GM23248 (cell line): ENCODE measurements at regions not wholly inside any gene's neighbourhood (a gene's known extent, or its start where the extent isn't known, plus 50 kb on each side); places are given as distances from the start of the nearest gene placed in this dataset.

Source experiments
- DNase-seq: peaks from one replicate; pipeline ENCODE4 v3.0.0-alpha.2; 2015
- H2AFZ ChIP-seq: fragments of 200-600 bp; sonication (generic); 2 replicates; pipeline ENCODE4 v1.6.1; 2016; ENCODE audit warnings: antibody characterized with exemption
- H3F3A ChIP-seq: fragments of 200-600 bp; sonication (generic); 2 replicates; pipeline ENCODE4 v1.6.1; 2016; ENCODE audit warnings: mild to moderate bottlenecking, antibody characterized with exemption, mixed run types; ENCODE audit not compliant: insufficient read depth
- H3K27ac ChIP-seq: fragments of 200-600 bp; sonication (generic); 2 replicates; pipeline ENCODE4 v1.5.1; 2016; ENCODE audit warnings: mild to moderate bottlenecking
- H3K27me3 ChIP-seq: fragments of 200-600 bp; sonication (generic); replicated peaks from 2 replicates; pipeline ENCODE4 v1.6.1; 2016; ENCODE audit warnings: mild to moderate bottlenecking; ENCODE audit not compliant: insufficient read depth
- H3K36me3 ChIP-seq: fragments of 200-600 bp; sonication (generic); 2 replicates; pipeline ENCODE4 v1.6.1; 2016; ENCODE audit warnings: low read depth, mild to moderate bottlenecking
- H3K4me1 ChIP-seq: fragments of 200-600 bp; sonication (generic); 2 replicates; pipeline ENCODE4 v1.6.1; 2016; ENCODE audit warnings: mild to moderate bottlenecking; ENCODE audit not compliant: insufficient read depth
- H3K4me2 ChIP-seq: fragments of 200-600 bp; sonication (generic); one replicate; pipeline ENCODE4 v1.6.1; 2016; ENCODE audit warnings: mild to moderate bottlenecking; ENCODE audit not compliant: unreplicated experiment
- H3K4me3 ChIP-seq: fragments of 200-600 bp; sonication (generic); 2 replicates; pipeline ENCODE4 v1.5.1; 2016; ENCODE audit warnings: mild to moderate bottlenecking
- H3K79me2 ChIP-seq: fragments of 200-600 bp; sonication (generic); 2 replicates; pipeline ENCODE4 v1.6.1; 2016; ENCODE audit warnings: mild to moderate bottlenecking; ENCODE audit not compliant: insufficient read depth
- H3K9ac ChIP-seq: fragments of 200-600 bp; sonication (generic); 2 replicates; pipeline ENCODE4 v1.6.1; 2016; ENCODE audit warnings: mild to moderate bottlenecking
- H3K9me2 ChIP-seq: fragments of 200-600 bp; sonication (generic); 2 replicates; pipeline ENCODE4 v1.6.1; 2016; ENCODE audit warnings: mixed run types, mild to moderate bottlenecking, moderate library complexity; ENCODE audit not compliant: insufficient read depth
- H3K9me3 ChIP-seq: fragments of 200-600 bp; sonication (generic); one replicate; pipeline ENCODE4 v1.6.1; 2017; ENCODE audit warnings: low read depth
- H4K20me1 ChIP-seq: fragments of 200-600 bp; sonication (generic); 2 replicates; pipeline ENCODE4 v1.6.0; 2016; ENCODE audit not compliant: insufficient read depth
- EZH2 ChIP-seq: fragments of 200-600 bp; sonication (generic); IDR thresholded peaks from 2 replicates; pipeline ENCODE4 v1.6.1; 2018; ENCODE audit warnings: antibody characterized with exemption, mild to moderate bottlenecking; ENCODE audit not compliant: insufficient read depth, poor library complexity, severe bottlenecking
- EZH2phosphoT487 ChIP-seq: fragments of 200-600 bp; sonication (generic); IDR thresholded peaks from 2 replicates; pipeline ENCODE4 v1.6.1; 2018; ENCODE audit warnings: antibody characterized with exemption, moderate library complexity, mild to moderate bottlenecking, low read depth; ENCODE audit not compliant: insufficient read depth
- WGBS, 2 experiments: methylation state at CpG; one replicate each; pipeline ENCODE4 v1.1.6; 2015 to 2017; ENCODE audit warnings: low lambda C conversion rate in 2 of 2, low coverage in 1 of 2; ENCODE audit errors: missing lambda C conversion rate in 2 of 2; 5-methylcytosine and 5-hydroxymethylcytosine counted together
- in situ Hi-C: fragments of 300-500 bp; cut with MboI; formaldehyde crosslinking; loops from 2 replicates; pipeline ENCODE4 v1.15.0; 2020

DNA sequence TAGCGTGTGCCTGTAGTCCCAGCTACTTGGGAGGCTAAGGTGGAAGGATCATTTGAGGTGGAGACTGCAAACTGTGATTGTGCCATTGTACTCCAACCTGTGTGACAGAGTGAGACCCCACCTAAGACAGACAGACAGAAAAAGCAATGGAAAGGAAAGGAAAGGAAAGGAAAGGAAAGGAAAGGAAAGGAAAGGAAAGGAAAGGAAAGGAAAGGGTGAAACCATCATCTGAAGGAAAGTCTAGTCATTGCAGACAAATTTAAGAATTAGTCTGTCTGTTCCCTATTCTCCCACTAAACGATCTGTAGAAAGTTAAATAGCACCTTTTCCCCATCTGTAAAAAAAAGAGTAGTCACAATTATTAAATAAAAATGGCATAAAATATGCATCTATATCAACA lies 91.1 kb upstream of the SKAP2 start:
- in situ Hi-C loops: no loop called here
- Histone ChIP-seq H3F3A (peaks cover 19% of the 10 kb centered on the region; the same call in 1 of the 2 replicates), H3K9ac (no peak overlapping the region), H3K27me3 (no peaks in the 10 kb centered on the region), H3K4me3 (no peak overlapping the region), H3K79me2 (no peaks in the 10 kb centered on the region), H3K9me3 (no peaks in the 10 kb centered on the region), H3K9me2 (no peaks in the 10 kb centered on the region), H3K27ac (no peak overlapping the region), H3K36me3 (no peaks in the 10 kb centered on the region), H3K4me2 (no peak overlapping the region), H2AFZ (no peak overlapping the region), H3K4me1 (peaks cover 16% of the 10 kb centered on the region), H4K20me1 (no peaks in the 10 kb centered on the region)
- no peak for TF ChIP-seq EZH2
- no peak for TF ChIP-seq EZH2phosphoT487
- WGBS, 2 experiments: 55 to 59% methylated on average over 2 of the region's 2 CpGs
- no peak for DNase-seq

DNA sequence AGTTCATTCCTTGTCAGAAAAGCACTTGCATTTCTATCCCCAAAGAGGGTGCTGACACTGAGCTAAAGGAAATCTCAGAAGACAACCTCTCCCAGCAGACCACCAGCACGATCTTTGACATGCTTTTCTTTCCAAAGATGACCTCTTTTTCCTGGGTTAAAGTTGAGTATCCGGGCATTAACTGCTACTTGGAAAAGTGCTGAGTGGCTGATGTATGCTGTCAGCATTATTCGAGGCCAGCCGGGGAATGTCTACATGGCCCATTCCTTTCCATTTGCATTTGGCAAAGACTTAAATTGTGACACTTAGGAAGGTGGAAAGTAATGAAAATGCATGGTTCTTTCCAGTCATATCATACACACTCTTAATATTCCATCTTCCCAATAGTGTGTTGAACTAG lies 90.6 kb upstream of the SKAP2 start:
- H3K27ac ChIP-seq: no peak overlapping the region
- peaks cover 19% of the 10 kb centered on the region; the same call in 1 of the 2 replicates for H3F3A ChIP-seq
- in situ Hi-C loops: no loop called here
- H3K4me1 ChIP-seq: peaks cover 16% of the 10 kb centered on the region
- H3K36me3 ChIP-seq: no peaks in the 10 kb centered on the region
- no peak overlapping the region for H3K4me2 ChIP-seq
- TF ChIP-seq EZH2phosphoT487 (no peak), EZH2 (no peak)
- no peaks in the 10 kb centered on the region for H4K20me1 ChIP-seq
- H3K27me3 ChIP-seq: no peaks in the 10 kb centered on the region
- H3K4me3 ChIP-seq: no peak overlapping the region
- H3K9me2 ChIP-seq: no peaks in the 10 kb centered on the region
- DNase-seq: no peak
- no peak overlapping the region for H2AFZ ChIP-seq
- 67 to 69% methylated on average over 4 of the region's 4 CpGs for WGBS, 2 experiments
- no peak overlapping the region for H3K9ac ChIP-seq
- H3K9me3 ChIP-seq: no peaks in the 10 kb centered on the region
- H3K79me2 ChIP-seq: no peaks in the 10 kb centered on the region

DNA sequence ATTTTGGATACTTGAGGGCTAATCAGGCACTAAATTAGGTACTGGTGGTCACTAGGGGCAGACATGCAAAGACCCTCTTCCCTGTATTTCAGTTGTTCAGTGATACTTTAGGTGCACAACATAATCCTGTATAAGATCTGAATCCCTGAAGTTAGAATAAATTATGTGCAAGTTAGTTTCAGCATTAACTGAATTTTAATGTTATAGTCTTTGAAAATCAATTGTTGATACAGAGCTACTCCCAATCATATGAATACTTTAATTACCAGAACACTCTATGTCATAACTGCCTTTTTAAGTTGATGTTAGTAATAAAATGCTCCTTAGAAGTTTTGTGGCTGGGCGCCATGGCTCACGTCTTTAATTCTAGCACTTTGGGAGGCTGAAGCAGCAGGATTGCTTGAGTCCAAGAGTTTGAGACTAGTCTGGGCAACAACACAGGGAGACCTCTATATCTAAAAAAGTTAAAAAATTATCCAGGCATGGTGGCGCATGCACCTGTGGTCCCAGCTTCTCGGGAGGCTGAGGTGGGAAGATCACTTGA lies 87.1 kb upstream of the SKAP2 start:
- 61% methylated on average over 4 of the region's 4 CpGs for WGBS, 2 experiments
- H3K4me1 ChIP-seq: no peaks in the 10 kb centered on the region
- H3K9ac ChIP-seq: no peak overlapping the region
- H4K20me1 ChIP-seq: no peaks in the 10 kb centered on the region
- no peak overlapping the region for H3K4me3 ChIP-seq
- H3F3A ChIP-seq: no peaks in the 10 kb centered on the region
- TF ChIP-seq EZH2phosphoT487: no peak
- no peak for TF ChIP-seq EZH2
- H3K36me3 ChIP-seq: no peaks in the 10 kb centered on the region
- H3K4me2 ChIP-seq: no peak overlapping the region
- no peaks in the 10 kb centered on the region for H3K79me2 ChIP-seq
- H3K27ac ChIP-seq: no peak overlapping the region
- H2AFZ ChIP-seq: no peak overlapping the region
- H3K9me3 ChIP-seq: no peaks in the 10 kb centered on the region
- H3K9me2 ChIP-seq: no peaks in the 10 kb centered on the region
- H3K27me3 ChIP-seq: no peaks in the 10 kb centered on the region
- in situ Hi-C loops: no loop called here
- no peak for DNase-seq

DNA sequence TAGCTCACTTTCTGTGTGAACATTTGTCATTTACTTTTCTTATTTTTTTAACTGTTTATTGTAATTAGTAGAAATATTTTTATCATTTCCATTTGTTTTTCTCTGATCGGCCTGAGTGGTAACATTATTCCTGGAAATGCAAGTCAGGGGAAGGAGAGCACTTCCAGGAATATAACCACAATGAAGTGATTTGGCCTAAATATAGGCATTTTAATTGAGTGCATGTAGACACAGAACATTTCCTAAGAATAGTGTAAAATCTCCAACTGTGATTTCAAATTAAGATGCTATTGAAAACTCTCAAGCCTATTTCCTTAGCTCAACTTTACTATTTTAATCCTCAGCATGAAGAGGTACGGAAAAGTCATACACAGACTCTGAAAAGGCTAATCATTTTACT lies 86.5 kb upstream of the SKAP2 start:
- no peaks in the 10 kb centered on the region for H3F3A ChIP-seq
- H4K20me1 ChIP-seq: no peaks in the 10 kb centered on the region
- H3K9ac ChIP-seq: no peak overlapping the region
- in situ Hi-C loops: no loop called here
- no peak overlapping the region for H2AFZ ChIP-seq
- 57 to 66% methylated on average over 2 of the region's 2 CpGs for WGBS, 2 experiments
- no peaks in the 10 kb centered on the region for H3K9me3 ChIP-seq
- H3K27ac ChIP-seq: no peak overlapping the region
- DNase-seq: no peak
- H3K4me3 ChIP-seq: no peak overlapping the region
- no peaks in the 10 kb centered on the region for H3K9me2 ChIP-seq
- H3K4me1 ChIP-seq: no peaks in the 10 kb centered on the region
- H3K4me2 ChIP-seq: no peak overlapping the region
- H3K36me3 ChIP-seq: no peaks in the 10 kb centered on the region
- no peak for TF ChIP-seq EZH2phosphoT487
- no peak for TF ChIP-seq EZH2
- H3K27me3 ChIP-seq: no peaks in the 10 kb centered on the region
- H3K79me2 ChIP-seq: no peaks in the 10 kb centered on the region

DNA sequence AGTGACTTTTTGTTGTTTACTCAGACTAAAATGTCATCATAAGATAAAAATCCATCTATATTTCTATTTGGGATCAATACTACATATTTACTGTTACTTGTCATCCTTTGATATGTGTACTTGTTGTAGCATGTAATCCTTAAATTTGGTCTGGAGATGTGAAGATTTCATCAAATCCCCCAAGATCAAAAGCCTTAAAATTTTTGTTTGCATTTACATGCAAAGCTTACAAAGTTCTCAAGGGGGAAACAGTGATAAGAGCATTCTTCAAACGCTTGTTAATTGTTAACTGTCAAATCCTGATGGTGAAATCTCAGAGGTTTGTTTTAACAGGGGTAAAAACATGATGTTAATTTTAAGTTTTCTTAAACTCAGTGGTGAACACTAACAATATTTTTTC lies 84.9 kb upstream of the SKAP2 start:
- Histone ChIP-seq H3K36me3 (no peaks in the 10 kb centered on the region), H4K20me1 (no peaks in the 10 kb centered on the region), H3K4me2 (no peak overlapping the region), H3K4me3 (no peak overlapping the region), H3K27me3 (no peaks in the 10 kb centered on the region), H3F3A (no peaks in the 10 kb centered on the region), H3K79me2 (no peaks in the 10 kb centered on the region), H3K4me1 (no peaks in the 10 kb centered on the region), H3K9ac (no peak overlapping the region), H3K9me3 (no peaks in the 10 kb centered on the region), H3K27ac (no peak overlapping the region), H2AFZ (no peak overlapping the region), H3K9me2 (no peaks in the 10 kb centered on the region)
- WGBS, 2 experiments: 44 to 59% methylated on average over 1 of the region's 1 CpG
- DNase-seq: no peak
- in situ Hi-C loops: no loop called here
- no peak for TF ChIP-seq EZH2
- no peak for TF ChIP-seq EZH2phosphoT487
